HG02852 (cell line): ENCODE measurements at regions not wholly inside any gene's neighbourhood (a gene's known extent, or its start where the extent isn't known, plus 50 kb on each side); places are given as distances from the start of the nearest gene placed in this dataset.
"Not testable (repeated sequence)": the region's sequence is repeated elsewhere in the genome, so short reads cannot be mapped to it uniquely, and the experiment has no call there.

Experiments used
- ATAC-seq: cut with Tn5 transposase; IDR thresholded peaks from one replicate; pipeline ENCODE4 v1.9.1; 2021; ENCODE audit warnings: mild to moderate bottlenecking, moderate library complexity; ENCODE audit not compliant: unreplicated experiment

GRCh38 chr1:228796945-228797344 lies 61.7 kb downstream of the RHOU start:
- not testable (repeated sequence) for ATAC-seq

- ATAC-seq = no peak
Observed at GRCh38 chr1:228798035-228798434, 62.8 kb downstream of the RHOU start.

DNA sequence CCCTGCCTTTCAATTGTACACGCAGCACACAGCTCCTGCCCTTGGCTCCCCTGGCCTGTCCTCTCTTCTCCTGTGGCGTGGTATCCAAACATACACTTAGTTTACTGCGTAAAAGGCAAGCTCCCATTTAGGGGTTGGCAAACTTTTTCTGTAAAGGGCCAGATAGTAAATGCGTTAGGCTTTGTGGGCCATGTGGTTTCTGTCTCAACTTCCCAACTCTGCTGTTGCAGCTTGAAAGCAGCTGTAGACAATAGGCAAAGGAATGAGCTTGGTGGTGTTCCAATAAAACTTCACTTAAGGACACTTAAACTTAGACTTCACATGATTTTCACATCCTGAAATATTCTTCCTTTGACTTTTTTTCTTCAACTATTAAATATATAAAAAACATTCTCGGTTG lies 63.3 kb downstream of the RHOU start:
- ATAC-seq = no peak

DNA sequence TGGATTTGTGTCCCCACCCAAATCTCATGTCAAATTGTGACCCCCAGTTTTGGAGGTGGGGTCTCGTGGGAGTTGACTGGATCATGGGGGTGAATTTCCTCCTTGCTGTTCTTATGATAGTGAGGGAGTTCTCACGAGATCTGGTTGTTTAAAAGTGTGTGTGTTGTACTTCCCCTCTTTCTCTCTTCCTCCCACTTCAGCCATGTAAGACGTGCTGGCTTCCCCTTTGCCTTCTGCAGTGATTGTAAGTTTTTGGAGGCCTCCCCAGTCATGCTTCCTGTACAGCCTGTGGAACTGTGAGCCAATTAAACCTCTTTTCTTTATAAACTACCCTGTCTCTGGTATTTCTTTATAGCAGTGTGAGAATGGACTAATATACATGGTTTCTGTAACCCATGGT lies 64.6 kb downstream of the RHOU start:
- ATAC-seq = no peak

DNA sequence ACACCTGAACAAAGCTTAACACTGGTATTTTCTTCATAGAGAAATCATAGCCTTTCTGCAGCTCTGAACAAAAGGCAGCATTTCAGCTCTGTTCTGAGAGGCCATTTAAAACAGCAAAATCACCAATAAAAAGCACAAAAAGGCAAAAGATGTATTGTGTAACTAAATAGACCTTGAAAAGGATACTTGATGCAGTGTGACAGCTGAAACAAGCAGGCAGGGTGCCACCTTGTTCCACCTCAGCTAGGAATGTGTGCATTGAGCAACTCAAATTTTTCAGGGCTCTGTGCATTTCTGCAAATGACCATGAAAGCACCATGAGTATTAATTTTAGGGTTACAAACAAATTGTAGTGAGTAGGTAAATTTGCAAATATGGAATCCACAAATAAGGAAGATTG lies 65.8 kb downstream of the RHOU start:
- no peak for ATAC-seq

- ATAC-seq = no peak
Observed at GRCh38 chr1:228802386-228803220, 67.3 kb downstream of the RHOU start.

DNA sequence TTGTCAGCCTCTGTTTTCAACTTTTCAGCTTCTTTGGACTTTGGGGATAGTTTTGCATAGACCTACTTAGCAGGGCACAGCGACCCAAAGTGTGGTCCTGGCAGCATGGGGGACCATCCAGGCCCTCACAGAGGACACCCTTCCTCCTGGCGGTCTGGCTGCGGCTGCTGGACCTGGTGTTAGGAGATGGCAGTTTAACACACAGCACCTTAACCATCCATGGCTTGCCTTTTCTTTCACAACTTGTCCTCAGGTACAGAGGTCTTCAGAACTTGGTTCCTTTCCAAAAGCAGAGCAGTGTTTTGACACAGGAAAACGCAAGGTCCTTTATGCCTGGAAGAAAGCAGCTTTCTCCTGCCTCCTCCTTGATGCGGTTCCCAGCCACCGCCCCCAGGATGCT lies 68.1 kb downstream of the RHOU start:
- no peak for ATAC-seq

GRCh38 chr1:228804173-228804572 lies 68.9 kb downstream of the RHOU start:
- no peak for ATAC-seq

GRCh38 chr1:228804640-228805413 lies 69.5 kb downstream of the RHOU start:
- no peak for ATAC-seq

- no peak for ATAC-seq
Observed at GRCh38 chr1:228807904-228808605, 72.8 kb downstream of the RHOU start.

DNA sequence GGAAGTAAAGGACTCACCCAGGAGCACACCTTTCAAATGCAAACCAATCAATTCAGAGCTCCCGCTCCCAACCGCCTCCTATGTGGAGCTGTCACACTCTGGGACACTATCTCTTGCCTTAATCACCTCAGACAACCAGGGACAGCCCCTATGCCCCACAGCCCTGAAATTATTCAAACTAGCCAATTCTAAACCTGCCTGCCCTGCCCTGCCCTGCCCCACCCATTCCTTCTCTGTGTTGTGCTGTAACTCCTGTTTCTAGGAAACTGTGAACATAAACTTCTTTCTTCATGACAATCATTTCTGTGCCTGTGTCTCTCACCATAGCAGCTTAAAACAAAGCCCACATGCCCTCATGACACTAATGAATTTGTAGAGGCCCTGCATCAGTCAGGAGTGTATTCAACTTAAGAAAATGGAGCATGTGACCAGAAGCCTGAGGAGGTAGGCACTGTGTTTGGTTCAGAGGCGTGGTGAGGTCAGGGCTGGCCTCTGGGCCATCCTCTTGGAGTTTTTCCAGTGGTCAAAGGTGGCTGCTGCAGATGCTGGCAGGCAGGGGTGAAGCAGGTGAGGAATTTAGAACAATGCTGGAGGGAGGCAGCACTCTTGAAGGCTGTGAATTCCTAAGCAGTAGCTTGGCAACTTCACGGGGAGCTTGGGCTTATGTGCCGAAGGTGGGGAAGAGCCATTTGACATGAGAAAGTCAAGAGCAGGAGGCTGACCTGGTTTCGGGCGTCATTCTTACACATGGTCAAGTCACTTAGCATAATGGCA lies 74.5 kb downstream of the RHOU start:
- no peak for ATAC-seq

DNA sequence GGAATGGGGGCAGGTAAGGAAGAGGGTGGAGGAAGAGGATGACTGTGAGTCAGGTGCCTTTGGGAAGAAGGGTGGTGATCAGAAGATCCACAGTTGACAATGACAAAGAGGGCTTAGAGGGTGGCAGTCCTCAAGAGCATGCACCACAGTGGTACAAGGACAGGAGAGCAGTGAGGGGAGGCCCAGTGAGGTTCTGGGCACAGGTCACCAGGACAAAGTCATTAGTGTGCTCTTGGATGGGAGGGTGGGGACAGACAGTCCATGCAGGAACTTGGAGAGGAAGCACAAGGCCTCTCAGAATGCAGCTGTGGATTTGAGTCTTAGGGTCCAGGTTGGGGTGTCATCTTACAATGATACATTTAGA lies 75.1 kb downstream of the RHOU start:
- ATAC-seq = no peak

DNA sequence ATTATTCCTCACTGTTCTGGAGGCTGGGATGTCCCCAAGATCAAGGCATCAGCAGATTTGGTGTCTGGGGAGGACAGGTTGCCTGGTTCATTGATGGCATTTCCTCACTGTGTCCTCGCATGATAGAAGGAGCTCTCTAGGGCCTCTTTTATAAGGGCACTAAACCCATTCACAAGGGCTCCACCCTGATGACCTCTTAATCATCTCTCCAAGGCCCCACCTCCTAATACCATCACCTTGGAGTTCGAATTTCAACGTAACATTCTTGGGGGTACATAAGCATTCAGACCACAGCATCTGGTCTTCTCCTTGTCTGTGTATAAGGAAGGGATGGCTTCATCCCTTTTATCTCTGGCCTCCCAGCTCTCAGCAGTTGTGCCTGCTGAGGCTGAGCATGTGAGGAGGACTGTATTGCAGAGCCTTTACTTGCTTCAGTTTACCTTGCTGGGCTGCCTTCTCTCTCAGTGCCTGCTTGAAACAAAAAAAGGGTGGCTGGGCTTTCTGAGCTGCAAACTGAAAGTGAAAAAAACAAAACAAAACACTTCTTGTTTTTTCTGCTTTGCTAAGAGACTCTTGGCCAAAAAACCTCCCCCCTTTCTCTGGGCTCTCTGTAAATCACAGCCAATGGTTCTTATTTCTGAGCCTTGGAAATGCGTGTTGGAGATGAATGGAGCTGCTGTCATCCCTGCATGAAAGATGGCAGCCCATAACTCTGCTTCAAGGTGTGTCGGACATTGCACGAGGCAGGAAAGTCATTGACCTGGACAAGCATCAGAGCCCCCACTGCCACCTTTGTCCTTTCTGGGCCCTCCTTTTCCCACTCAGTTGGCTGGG lies 75.8 kb downstream of the RHOU start:
- ATAC-seq = peak; percentile 45

DNA sequence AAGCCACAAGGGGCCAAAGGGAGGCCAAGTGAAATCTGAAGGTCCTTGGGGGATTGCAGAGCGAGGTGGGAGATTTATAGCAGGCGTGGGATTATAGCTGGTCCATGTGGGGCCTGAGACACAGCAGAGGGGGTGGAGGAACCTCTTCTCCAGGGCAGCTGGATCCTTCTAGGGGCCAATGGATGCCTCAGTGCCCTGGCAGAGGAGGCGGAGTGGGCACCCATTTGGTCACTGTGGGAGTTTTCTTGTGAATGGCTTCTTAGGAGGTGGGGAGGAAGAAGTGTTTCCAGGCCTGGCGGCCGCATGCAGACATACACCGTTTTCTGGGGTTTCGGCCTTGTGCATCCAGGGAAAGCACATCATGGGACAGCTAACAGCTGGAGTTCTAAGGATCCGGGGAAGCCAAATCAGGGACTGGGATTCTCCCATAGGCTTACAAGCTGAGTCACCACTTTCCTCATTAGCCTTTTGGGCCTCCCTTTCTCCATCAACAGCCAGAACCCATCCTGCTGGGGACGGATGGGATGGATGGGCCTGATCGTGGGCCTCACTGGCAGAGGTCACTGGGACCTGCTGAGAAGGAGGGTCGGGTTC lies 76.5 kb downstream of the RHOU start:
- no peak for ATAC-seq

GRCh38 chr1:228812961-228813360 lies 77.7 kb downstream of the RHOU start:
- no peak for ATAC-seq

GRCh38 chr1:228814176-228814575 lies 78.9 kb downstream of the RHOU start:
- ATAC-seq = no peak

DNA sequence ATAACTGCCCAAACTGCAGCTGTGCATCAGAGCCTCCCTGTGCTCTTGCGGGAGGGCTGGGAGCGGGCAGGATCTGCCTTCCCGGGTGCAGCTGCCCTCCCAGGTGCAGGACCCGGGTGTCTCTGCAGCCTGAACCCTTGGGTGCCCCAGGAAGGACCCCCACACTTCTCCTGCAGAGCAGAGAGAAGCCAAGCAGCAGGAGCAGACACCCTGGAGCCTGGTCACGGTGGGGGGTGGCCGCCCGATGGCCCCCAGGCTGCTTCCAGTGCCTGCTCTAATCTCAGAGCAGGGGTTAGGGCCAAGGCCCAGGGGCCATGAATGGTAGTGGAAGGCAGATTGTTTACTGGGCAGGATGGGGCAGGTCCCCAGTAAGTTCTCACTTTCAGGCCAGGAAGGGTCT lies 83.0 kb downstream of the RHOU start:
- ATAC-seq = no peak

DNA sequence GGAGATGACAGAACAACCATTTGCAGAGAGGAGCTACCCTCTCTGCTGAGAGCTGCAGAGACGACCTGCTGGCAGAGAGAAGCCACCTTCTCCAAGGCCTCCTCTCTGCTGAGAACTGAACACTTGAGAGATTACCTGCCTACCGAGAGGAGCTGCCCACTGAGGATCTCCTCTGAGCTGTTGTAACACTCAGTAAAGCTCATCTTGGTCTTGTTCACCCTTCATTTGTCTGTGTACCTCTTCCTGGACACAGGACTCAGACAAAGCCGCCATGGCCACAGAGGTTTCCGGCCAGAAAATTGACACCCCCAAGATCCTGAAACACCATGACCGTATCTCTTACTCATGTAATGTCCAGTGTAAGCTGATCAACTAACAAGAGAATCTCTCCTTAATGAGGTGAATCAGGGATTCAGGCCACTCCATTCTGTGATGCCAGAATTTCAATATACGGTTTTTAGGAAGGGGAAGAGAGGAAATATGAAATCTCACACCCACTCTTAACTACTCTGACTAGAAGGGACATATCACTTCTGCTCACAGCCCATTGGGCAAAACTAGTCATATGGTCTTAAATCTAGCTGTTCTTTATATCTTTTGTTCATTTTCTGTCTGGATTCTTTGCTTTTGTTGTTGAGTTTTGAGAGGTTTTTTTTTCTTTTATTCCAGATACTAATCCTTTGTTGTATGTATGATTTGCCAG lies 83.8 kb downstream of the RHOU start:
- ATAC-seq = no peak

- ATAC-seq = no peak
Observed at GRCh38 chr1:228821252-228821651, 86.0 kb downstream of the RHOU start.
